ENCODE measurements at regions not wholly inside any gene's neighbourhood (a gene's known extent, or its start where the extent isn't known, plus 50 kb on each side); places are given as distances from the start of the nearest gene placed in this dataset.

DNA sequence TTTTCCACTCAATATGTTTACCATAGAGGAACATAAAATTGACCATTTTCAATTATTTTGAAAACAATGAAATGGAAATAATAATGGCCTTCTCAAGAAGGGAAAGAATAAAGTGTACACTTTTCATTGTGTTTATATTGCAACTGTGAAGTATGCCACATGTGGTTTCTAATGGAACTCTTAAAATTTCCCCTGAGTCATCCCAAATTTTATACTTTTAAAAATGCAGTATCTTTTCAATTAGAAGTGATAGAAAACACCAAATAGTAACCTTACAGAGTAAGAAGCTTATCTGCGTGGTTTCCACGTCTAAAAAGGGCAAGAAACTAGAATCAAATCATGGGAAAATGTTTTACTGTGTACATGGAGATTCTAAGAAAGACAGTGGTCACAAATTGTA, 70.0 kb downstream of the SCG2 start:
- DNase-seq: no peak

DNA sequence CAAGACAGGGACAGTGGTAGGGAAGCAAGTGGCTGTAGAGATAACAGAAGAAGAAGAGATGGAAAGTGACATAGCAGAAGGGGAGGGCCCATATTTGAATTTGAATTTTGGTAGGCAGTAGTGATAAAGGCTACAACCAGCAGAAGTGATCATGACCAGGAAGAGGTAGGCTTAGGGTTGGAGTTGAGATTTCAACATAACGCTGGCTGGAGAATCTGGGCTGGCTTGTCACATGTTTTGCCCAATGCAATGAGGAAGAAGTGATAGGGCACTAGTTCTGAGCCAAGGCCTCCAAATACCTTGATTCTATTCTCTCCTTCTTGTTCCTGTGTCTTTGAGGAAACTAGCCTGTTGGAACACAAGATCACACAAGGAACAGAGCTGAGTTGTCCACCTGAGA, 69.4 kb downstream of the SCG2 start:
- no peak for DNase-seq

DNA sequence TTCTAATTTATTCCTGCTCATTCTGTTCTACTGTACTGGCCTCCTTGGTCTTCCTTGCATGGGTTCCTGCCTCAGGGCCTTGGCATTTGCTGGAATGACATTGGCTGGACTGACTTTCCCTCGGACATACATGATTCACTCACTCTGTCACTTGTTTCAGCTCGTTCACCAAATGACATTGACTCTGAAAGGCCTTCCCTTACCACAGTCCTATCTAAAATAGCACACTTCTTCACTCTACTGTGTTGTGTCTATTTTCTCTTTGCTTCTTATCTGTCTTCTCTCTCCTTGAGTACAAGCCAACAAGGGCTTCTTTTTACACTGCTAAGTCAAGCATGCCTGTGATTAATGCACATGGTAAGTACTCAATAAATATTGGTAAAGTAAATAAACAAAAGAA, 65.6 kb downstream of the SCG2 start:
- DNase-seq: no peak

DNA sequence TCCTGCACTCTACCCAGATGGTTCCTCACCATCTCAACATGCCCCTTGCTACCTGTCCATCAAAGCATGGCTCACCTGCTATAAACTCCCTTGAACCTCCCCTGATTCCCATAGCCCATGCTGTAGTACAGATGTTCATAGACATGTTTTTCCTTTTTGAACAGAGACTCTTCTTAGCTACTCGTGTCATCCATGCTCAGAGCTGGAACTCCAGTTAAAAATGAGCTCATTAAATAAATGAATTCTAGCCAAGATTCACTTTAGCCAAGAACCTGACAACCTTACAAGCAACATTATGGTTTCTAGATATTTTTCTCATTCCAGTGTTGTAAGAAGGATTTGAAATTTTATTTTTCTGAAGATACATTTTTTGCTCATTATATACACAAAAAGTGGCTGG, 65.0 kb downstream of the SCG2 start:
- no peak for DNase-seq

DNA sequence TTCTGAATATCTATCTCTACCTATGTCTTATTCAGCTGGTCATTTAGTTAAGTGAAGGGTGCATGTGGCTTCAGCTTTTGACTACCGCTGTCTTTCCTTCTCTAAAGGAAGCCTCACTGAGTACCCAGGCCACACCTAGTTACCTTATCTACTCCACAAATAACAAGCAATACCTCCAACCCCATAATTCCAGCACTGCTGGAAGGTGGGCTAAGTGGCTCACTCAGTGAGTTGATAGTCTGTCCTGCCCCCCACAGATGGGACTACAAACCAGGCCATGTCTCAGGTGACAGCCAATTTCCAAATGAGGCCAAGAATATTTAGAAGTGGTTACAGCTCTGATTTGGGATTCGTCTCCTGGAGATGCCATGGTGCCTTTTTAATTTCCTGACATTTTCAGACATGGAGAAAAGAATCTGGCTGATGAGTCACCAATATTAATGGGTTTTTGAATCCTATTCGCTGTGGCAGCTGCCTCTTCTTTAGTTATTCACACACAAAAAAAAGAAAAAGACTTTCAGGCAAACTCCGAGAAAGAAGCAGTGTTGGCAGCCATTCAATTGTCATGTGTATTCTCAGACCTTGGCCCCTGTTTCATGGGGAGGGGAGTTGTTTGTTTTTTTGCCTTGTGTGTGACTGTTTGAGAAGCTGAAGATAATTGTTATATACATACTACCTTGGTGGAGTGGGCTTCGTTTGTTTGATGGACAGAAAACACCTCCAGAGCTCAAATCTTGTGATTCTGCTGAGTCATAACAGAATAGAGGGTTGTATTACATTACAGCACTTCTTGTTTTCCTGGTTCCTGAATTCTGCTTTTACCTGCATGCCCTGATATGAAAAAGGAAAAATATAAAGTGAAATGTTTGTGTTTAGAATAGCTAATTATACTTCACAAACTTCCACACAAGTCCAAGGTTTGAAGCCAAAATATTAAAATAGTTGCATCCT, 64.2 kb downstream of the SCG2 start:
- no peak for DNase-seq

DNA sequence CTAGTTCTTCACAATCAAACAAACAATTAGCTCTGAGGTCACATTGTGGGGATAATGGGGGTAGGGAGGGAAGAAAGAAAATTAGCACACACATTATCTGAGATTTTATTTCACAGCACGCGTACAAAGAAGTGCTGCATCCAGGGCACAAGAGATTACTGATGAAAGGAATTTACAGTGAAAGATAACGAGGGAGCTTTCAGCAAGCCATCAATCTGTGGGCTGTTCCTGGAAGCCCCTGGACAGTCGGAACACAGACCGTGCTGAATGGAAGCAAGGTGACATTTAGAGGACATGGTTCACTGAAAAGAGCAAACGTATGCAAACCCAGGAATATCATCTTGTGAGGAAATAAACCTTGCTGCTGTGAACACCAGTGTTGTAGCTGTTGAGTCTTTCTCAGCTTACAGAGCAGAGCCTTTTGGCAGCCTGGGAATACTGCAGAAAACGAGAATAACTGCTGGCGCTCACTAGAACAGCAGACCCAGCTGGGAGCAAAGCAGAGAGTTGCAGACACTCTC, 63.2 kb downstream of the SCG2 start:
- no peak for DNase-seq

DNA sequence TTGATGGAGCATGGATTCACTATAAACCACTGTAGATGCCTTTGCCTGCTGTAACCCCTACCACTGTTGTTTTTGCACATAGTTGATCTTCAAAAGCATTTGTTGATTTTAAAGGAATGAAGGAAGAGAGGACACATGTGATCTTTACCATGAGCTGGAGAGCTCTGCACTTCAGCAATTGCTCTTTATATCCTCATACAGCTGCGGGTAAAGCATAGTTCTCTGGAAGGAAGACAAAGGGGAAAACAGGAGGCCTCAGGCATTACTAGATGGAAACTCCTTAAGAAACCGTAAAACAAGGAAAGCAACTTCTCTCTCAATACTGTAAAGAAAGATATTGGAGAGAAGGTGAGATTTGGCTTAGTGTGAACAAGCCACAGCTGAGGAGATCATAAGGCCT, 60.6 kb downstream of the SCG2 start:
- DNase-seq: no peak

DNA sequence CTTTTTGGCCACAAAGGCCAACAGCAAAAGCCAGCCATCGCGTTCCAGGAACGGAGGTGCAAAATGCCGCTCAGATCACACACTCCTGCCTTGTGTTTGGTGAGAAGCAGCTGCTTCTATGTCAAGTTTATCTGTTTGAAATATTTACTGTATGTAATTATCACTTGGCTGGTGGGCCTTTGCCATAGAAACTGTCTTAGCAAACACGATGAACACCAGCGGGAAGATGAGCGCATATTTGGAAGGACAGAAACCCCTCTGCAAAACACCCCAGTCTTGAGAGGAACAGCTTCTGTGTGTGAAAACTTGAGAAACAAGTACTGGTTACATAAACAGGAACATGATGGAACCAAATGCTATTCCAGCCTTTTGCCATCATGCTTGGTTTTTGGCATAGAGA, 59.7 kb downstream of the SCG2 start:
- no peak for DNase-seq

DNA sequence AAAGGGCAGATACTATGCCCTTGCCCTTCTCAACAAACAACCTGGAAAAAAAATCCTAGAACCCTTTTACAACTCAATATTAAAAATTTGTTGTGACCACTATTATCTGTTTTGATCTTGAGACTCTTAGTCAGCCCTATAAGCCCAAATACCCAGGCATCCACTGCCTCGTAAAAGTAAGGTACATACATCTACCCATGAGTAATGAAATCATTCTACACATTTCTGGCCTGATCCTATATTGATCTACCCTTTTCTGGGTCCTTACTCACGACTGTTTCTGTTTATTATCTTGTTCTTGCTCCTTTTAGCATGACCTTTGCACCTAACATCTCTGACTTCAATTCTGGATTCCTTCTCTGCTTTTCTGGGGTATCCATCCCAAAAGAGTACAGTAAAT, 56.8 kb downstream of the SCG2 start:
- DNase-seq: no peak

DNA sequence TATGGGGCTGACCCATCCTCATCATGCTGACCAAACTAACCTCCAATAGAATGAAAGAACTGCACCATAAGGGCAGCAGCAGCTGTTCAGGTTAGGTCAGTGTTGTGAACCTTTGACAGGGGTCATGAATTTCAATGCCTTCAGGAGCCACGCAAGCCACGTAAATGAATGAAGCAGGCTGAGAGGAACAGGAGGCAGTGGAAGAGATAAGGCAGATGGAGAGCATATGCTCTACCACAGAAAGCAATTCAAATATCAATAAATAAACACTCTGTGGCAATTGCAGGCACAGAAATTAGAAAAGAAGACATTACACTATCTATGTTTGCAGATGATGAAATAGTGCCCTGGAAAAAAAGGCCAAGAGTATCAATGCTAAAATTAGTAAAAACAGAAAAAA, 56.3 kb downstream of the SCG2 start:
- no peak for DNase-seq
